ENCODE measurements at regions not wholly inside any gene's neighbourhood (a gene's known extent, or its start where the extent isn't known, plus 50 kb on each side); places are given as distances from the start of the nearest gene placed in this dataset.

DNA sequence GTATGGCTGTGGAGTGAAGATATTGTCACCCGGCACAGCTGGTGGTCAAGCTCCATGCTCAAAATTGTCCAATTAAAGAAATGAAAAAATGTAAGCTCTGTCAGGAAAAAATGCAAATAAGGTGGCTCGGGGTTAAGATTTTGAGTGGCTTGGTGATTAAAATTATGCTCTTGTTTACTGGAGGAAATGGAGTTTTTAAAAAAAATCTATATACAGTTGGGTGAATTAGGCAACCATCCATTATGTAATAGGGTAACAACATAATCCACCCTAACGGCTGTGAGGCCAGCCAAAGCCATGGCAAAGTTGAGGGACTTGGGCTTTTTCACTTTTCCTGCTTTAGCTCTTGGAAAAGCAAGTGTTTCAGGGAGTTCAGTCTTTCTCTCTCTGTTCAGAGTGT is 260.8 kb upstream of the HABP2 start:
- no peak for DNase-seq (ENCODE audit: low spot score)

DNA sequence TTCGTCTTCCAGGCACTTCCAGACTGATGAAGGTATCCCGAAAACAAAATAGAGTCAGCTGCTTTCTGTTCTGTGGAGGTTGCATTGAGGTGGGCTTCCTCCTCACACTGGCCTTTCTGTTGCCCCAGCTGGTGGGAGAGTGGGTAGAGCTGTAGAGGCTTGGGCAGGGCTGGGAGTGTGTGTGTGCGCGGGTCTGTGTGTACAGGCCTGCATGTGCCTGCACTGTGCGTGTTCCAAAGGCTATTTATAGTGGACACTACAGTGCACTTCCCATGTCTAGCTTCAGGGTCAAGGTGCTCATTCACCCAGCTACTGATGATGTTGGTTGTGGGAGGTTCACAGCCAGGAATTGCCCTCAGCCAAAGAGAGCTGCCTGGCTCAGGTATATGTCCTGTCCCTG is 260.1 kb upstream of the HABP2 start:
- DNase-seq (ENCODE audit: low spot score) = no peak

DNA sequence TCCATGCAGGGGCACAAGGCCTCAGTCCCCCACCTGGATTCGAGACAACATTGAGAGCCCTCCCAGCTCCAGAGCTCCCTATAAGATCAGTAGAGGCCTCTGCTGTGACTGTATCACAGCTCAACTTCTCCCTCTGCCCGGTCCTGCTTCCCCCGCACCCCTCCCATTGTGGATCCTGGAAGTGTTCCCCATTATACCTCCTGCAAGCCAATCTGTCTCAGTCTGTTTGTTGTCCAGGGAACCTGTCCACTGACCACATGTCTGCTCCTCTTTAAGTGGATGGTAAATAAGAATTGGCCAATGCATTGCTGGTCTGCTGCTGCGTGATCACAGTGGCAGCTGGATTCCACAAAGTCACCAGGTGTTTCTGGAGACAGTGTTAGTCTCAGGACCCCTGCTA is 259.7 kb upstream of the HABP2 start:
- no peak for DNase-seq (ENCODE audit: low spot score)

DNA sequence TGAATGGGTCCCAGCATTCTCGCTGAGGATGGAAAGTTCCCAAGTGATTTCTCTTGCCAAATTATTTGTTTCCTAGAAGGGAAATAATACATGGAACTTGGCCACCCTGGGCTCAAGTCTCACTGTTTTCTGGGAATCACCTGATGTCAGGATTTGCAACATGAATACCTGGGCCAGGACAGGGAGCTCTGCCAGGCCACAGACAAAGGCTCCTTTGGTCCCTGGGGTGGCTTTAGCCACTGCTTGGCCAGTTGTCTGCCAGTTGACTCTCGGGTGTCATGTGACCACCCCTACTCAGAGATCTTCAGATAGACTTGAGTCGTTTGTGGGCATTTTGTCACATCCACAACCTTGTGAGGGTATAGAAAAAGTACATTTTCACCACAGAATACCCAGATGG is 258.0 kb upstream of the HABP2 start:
- no peak for DNase-seq (ENCODE audit: low spot score)

DNA sequence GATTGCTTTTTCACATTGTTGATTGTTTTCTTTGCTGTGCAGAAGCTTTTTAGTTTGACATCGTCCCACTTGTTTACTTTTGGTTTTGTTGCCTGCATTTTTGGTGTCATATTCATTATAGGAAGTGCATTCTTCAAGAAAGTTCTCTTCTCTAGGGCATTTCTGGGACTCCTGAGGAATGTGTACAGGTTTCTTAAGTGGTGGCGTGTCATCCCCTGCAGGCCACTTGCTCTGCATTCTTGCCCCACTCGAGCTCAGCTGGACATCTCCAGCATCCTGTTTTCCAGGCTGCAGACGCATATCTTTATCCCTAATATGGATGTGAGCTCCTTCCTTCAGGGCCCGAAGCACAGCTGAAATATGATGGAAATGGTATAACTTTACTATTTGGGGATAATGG is 255.6 kb upstream of the HABP2 start:
- DNase-seq (ENCODE audit: low spot score) = peak; percentile 53

DNA sequence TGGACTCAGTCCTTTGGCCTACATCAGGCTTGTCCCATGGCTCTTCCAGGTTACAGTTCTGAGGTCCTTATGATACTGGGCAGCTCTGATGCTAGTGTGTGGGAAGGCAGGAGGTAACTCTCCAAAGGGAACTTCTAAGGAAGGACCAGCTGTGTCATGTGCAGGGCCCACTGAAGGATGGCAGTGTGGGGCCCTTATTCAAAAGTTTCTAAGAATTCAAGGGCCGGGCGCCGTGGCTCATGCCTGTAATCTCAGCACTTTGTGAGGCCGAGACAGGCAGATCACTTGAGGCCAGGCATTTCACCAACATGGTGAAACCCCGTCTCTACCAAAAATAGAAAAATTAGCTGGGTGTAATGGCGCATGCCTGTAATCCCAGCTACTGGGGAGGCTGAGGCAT is 254.2 kb upstream of the HABP2 start:
- no peak for DNase-seq (ENCODE audit: low spot score)

DNA sequence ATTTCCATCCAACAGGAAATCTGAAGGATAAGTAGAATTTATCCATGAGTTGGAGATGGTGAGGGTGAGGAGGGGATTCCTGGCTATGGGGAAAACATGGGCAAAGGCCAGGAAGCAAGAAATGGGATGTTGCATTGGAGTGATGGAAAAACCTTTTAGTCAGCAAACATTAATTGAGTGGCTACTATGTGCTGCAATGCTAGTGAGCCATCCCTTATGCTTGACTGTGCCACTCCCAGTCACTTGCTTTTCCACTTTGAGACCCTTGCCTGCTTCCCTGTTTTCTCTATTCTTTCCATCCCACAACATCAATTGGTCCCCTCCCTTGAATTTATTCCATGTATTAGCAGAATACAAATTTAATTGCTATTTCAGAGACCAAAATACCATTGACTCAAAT is 252.7 kb upstream of the HABP2 start:
- no peak for DNase-seq (ENCODE audit: low spot score)

DNA sequence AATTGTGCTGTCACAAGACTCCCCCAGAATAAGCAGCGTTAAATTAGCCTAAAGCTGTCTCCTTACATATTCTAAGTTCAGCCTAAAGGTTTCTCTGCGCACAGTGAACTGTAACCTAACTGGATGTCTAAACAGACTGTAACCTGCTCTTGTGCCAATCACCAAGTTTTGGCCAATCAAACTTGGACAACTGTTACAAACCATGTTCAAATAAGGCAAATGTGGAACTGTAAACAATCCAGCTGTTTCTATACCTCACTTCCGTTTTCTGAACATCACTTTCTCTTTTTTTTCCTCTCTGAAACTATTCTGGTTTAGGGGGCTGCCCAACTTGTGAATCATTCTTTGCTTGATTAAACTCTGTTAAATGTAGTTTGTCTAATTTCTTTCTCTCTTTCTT is 252.2 kb upstream of the HABP2 start:
- DNase-seq (ENCODE audit: low spot score) = no peak

DNA sequence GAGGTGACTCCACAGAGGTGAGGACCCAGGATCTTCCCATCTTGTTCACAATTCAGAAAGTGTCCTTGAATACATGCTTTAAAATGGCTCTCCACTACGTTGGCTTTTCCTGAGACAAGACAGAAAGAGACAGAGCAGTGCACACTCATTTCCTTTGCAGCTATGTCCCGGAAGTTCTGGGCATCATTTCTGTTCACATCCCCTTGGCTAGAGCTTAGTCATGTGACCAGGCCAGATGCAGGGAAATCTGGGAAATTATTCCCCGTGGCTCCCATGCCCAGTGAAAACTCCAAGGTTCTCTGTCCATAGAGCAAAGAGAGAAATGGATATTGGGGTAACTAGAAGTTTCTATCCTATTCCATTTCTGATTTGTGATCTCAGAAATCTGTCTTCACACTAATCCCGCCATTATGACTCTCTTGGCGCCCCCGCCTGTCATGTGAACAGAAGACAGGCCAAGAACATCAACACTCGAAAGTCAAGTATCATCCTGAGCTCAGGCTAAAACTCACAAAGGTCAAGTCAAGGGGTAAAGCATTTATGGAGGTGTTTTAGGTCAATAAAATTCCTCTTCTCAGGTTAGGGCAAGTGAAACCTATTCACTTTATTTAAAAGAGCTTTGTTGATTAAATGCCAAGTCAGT is 251.4 kb upstream of the HABP2 start:
- DNase-seq (ENCODE audit: low spot score) = no peak

DNA sequence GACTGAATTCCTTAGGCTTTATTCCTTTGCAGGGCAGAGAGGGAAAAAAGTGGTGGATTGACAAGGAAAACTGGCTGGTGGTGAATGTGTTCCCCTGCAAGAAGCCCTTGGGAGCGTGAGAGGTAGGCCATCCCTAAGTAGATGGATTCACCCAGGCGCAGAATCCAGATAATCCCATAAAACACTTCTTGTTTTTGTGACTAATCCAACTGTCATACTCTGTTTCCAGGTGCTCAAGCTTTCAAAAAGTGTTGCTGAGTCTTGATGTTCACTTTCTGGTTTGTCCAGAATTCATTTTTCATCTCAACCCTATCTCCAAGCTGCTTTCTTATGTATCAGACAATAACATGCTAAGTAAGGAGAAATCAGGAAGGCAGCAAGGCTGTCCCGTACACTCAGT is 250.8 kb upstream of the HABP2 start:
- no peak for DNase-seq (ENCODE audit: low spot score)

DNA sequence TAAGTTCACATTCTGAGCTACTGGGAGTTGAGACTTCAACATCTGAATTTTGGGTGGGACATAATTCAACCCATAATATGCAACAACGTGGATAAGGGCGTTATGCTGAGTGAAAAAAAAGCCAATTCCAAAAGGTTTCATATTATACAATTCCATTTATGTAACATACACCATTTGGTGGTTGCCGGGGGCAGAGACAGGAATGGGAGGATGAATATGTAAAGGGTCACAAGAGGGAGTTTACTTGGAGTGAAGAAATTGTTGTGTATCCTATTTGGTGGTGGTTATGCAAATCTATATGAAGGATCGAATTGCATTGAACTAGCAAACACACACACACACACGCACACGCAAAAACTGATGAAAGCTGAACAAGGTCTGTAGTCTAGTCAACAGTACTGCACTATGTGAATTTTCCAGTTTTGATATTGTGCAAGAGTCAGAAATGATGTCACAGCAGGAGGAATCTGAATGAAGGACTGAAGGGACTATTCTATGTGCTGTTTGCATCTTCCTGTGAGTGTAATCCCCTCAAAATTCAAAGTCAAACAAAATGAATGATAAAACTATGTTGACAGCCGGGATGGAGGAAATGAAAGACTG is 249.2 kb upstream of the HABP2 start:
- DNase-seq (ENCODE audit: low spot score) = no peak

DNA sequence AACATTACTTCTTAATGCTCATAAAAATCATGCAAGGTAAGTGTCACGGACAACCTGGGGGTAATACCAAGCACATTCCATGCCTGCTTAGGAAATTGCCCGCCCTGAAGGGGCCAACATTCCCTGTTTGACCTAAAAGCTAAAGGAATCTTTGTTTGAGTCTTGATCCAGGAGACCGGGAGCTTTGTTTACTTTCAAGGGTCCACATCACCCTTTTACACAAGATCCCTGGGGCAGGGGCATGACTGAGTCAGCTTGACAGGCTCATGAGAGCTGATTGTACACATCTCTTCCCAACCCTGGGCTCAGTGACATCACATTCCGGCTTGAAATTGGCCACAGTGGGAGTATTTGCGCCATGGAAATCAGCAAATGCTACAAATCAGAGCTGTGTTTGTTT is 248.1 kb upstream of the HABP2 start:
- DNase-seq (ENCODE audit: low spot score) = no peak

DNA sequence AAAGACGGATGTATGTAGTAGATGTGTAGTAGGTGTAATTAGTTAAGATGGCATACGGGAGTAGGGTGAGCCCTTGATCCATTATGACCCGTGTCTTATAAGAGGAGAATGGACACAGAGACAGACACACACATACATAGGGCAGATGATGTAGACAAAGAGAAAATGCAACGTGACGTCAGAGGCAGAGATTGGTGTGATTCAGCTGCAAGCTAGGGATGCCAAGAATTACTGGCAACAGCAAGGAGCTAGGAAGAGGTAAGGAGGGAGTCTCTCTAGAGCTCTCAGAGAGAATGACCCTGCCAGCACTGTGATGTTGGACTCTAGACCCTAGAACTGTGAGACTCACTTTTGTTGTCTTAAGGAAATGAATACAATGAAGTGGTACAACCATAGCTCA is 247.0 kb upstream of the HABP2 start:
- no peak for DNase-seq (ENCODE audit: low spot score)

DNA sequence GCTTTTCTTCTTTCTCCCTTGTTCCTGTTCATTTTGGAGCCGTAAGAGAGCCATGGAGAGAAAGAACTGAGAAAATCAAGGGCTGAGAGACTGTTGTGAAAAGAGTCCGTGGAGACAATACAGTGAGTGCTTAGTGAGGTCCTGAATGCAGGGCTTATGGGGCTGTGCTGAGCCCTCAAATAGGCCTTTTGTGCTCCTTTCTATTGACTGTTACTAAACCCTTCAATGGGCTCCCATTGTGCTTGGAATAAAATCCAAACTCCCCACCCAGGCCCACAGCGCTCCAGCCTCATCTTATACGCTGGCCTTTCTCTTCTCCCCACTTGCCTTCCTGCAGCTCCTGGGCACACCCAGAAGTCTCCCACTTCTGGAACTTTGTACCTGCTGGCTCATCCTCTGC is 243.1 kb upstream of the HABP2 start:
- no peak for DNase-seq (ENCODE audit: low spot score)

DNA sequence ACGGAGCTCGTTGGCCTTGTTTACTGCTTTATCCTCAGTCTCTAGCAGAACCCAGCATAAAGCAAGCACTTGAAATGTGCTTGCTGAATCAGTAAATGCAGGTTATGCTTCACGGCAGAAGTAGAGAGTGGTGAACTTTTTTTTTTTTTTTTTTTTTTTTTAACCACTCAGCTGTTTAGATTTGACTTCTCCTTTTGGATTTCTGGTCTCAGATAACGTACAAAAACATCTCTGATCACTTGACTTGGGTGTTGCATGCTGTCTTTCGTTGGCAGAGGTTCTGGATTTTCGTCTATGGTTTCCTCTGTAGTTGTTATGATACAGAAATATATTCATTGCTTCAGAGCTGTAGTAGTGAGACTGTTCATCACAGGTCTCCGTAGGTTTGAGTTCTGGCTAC is 242.5 kb upstream of the HABP2 start:
- no peak for DNase-seq (ENCODE audit: low spot score)

DNA sequence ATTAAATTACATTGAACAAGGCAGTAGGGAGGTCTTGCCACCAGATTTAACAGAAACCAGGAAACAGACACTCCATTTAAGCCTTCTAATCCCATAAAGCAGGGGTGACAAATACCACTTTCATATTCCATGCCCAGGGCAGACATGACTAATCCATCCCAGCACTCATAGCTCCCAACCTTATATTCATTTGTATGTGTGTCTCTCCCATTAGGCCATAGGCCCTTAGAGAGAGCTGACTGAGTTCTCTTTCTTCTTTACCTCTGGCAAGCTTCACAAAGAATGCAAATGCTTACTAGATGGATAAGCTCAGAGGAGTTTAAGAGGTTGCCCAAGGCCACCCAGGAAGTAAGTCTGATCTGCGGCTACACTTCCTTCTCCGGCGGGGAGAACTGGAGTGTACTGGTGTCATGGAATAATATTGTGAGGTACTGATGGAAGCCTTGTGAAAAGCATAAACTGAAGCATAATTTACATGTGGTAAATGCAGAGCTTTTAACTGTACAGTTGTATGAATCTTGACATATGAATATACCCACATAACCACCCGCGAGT is 239.7 kb upstream of the HABP2 start:
- DNase-seq (ENCODE audit: low spot score) = no peak

DNA sequence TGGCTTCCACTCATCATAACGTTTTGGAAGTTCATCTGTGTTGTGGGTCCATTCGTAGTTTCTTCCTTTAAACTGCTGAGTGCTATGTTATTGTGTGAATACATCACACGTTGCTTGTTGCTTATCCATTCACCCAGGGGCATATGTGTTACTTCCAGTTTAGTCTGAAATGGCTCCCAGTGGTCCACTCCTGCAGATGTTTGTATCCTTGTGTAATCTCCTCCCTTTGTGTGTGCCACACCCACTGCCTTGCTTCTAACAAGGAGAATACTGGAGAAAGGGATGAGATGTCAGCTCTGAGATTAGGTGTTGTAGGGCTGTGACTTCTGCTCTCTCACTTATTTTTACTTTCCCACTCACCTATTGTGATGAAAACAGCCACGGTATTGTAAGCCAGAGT is 239.1 kb upstream of the HABP2 start:
- DNase-seq (ENCODE audit: low spot score) = no peak

DNA sequence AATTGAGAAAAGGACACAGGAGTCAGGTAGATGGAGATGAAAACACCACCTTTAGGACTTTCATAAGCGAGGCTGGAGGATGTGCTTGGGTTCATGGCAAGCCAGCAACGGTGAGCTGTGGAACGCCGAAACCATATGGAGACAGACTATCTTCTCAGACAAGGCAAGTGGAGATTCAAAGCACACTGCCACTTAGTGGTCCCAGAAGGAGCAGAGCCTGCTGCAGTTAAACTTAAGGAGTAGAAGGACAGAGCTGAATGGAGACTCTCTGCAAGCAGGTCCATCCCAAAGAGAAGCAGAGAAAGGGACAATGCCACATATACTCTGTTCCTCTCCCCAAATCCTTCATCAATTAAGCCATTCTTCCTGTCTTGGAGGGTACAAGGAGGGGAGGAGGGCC is 236.3 kb upstream of the HABP2 start:
- no peak for DNase-seq (ENCODE audit: low spot score)

DNA sequence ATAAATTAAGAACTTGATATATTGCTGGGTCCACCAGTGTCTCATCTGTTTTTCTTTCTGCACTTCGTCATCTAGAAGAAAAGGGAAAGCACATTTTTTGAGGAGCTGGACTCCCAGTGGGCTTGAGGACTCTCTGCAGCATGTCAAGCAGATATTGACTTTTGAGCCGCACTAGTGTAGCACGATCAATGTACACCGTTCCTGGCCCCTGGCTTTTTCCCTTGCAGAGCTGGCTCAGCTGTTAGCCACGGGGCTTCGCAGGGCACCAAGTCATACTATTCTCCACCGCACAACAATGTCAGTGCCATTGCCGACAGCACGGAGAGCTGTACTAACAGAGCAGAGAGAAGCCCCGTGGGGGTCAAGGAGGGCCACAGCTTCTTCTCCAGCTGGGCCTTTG is 235.4 kb upstream of the HABP2 start:
- no peak for DNase-seq (ENCODE audit: low spot score)

DNA sequence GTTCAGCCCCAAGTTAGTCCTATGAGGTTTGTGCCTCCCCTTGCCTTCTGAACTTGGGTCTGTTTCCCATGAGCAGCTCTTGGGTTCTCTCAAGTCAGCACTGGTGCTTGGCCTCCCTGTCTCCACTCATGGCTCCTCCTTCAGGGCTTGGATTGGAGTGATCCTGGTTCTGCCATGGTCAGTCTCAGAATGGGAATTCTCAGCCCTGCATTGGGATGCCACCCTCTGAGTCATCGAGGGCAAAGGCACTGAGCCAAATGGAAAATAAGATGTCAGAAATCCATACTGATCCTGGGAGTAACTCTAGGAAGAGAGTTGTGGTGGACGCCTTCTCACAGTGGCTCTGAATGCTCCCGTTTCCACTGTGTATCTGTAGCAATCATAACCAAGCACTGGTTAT is 233.4 kb upstream of the HABP2 start:
- no peak for DNase-seq (ENCODE audit: low spot score)

DNA sequence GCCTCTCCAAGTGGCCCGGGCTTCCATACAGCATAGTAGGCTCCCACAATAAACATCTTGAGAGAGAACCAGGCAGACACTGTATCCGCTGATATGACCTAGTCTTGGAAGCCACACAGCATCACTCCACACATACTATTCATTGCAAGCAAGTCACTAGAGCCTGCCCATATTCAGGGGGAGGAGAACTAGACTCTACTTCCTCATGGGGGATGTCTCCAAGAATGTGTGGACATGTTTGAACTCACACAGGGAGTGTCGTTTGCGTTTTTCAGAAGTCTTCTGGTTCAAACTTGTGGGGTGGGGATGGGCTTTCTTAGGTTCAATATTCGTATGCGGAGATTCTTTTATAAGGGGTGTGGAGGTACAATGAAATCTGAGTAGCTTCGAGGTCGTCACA is 232.6 kb upstream of the HABP2 start:
- no peak for DNase-seq (ENCODE audit: low spot score)

DNA sequence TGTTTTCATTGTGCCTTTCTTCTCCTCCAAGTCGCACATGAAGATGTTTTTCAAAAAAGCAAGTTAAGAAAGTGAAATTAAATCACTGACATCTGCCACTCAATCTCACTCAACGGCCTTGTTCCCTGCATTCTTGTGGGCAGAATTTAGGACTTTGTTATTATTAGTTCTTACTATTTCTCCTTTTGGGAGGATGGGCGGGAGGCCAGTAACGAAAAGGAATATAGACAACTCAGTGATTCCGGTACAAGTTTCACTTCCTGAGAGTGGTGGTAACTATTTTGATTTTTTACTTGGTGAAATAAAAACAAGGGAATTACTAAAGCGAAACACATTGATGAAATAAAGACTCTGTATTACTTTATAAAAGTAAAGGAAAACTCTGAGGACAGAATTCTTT is 231.9 kb upstream of the HABP2 start:
- no peak for DNase-seq (ENCODE audit: low spot score)

DNA sequence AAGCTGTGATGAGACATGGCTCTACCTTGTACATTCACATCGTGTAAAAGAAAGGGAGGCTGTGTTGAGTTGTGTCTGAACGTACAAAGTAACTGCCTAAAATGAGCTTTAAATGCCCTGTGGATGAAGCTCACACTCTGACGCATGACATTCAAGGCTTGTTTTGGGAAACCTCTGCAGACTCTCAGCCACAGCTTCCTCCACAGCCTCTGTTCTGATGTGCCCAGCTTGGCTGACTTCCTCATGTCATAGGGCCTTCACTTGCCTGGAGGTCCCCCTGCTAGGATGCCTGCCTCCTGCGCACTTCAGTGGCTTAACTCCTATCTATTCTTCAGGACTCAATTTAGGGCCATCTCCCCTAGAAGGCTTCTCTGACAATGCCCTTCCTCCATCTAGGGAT is 230.0 kb upstream of the HABP2 start:
- no peak for DNase-seq (ENCODE audit: low spot score)

DNA sequence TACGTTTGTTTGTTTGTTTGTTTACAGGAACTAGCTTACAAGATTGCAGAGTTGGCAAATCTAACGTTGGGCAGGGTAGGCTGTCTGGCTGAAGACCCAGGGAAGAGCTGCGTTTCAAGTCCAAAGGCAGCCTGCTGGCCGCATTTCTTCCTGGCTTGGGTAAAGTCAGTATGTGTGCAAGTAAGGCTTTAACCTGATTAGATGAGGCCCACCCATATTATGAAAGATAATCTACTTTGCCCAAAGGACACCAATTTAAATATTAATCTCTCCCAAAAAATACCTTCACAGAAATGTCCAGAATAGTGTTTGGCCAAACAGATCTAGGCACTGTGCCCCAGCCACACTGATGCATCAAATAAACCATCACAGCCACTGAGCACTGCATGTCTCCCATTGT is 228.9 kb upstream of the HABP2 start:
- DNase-seq (ENCODE audit: low spot score) = no peak

All from H4 (cell line).